ENCODE measurements at regions not wholly inside any gene's neighbourhood (a gene's known extent, or its start where the extent isn't known, plus 50 kb on each side); places are given as distances from the start of the nearest gene placed in this dataset.

DNA sequence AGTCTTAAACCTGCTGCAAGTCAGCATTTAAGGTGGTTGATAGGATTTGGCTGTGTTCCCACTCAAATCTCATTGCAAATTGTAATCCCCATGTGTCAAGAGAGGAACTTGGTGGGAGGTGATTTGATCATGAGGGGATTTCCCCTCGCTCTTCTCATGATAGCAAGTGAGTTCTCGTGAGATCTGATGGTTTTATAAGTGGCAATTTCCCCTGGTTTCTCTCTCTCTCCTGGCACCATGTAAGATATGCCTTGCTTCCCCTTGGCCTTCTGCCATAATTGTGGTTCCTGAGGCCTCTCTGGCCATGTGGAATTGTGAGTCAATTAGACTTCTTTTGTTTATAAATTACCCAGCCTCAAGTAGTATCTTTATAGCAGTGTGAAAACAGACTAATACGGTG, 84.3 kb upstream of the SMC2 start:
- no peaks in the 10 kb centered on the region for H3K36me3 Mint-ChIP-seq (ENCODE audit: unreplicated experiment)
- no peak for DNase-seq (ENCODE audit: extremely low spot score, unreplicated experiment)
- H3K27me3 Mint-ChIP-seq (ENCODE audit: unreplicated experiment) = no peaks in the 10 kb centered on the region
- no peak overlapping the region for H3K4me3 Mint-ChIP-seq (ENCODE audit: unreplicated experiment)
- no peak overlapping the region for H3K27ac Mint-ChIP-seq (ENCODE audit: unreplicated experiment)
- H3K9me3 Mint-ChIP-seq (ENCODE audit: unreplicated experiment) = no peaks in the 10 kb centered on the region
- no peaks in the 10 kb centered on the region for H3K4me1 Mint-ChIP-seq (ENCODE audit: unreplicated experiment)
- TF ChIP-seq, protein P1, sequence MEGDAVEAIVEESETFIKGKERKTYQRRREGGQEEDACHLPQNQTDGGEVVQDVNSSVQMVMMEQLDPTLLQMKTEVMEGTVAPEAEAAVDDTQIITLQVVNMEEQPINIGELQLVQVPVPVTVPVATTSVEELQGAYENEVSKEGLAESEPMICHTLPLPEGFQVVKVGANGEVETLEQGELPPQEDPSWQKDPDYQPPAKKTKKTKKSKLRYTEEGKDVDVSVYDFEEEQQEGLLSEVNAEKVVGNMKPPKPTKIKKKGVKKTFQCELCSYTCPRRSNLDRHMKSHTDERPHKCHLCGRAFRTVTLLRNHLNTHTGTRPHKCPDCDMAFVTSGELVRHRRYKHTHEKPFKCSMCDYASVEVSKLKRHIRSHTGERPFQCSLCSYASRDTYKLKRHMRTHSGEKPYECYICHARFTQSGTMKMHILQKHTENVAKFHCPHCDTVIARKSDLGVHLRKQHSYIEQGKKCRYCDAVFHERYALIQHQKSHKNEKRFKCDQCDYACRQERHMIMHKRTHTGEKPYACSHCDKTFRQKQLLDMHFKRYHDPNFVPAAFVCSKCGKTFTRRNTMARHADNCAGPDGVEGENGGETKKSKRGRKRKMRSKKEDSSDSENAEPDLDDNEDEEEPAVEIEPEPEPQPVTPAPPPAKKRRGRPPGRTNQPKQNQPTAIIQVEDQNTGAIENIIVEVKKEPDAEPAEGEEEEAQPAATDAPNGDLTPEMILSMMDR (IDR thresholded peaks at IDR 0.05) = no peak

DNA sequence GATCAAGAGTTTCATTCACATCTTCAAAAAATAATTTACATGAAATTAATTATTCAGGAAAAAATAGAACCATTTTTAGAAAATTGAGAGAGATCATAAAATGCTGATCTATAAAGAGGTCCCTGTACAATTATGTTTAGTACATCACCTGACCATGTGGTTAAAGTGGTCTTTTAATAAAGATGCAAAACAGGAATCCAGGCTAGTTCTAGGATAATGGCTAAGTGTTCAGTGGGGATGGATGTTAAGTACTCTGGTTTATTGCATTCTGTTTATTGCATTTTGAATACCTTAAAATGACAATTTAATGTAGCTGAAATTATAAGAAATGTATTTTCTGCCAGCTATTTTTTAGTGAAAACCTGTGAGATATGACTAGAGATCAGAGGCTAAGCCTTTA, 72.0 kb upstream of the SMC2 start:
- no peaks in the 10 kb centered on the region for H3K4me1 Mint-ChIP-seq (ENCODE audit: unreplicated experiment)
- DNase-seq (ENCODE audit: extremely low spot score, unreplicated experiment) = no peak
- no peak overlapping the region for H3K27ac Mint-ChIP-seq (ENCODE audit: unreplicated experiment)
- no peaks in the 10 kb centered on the region for H3K36me3 Mint-ChIP-seq (ENCODE audit: unreplicated experiment)
- no peak overlapping the region for H3K4me3 Mint-ChIP-seq (ENCODE audit: unreplicated experiment)
- TF ChIP-seq, protein P1 (IDR thresholded peaks at IDR 0.05) = no peak
- H3K27me3 Mint-ChIP-seq (ENCODE audit: unreplicated experiment) = no peaks in the 10 kb centered on the region
- H3K9me3 Mint-ChIP-seq (ENCODE audit: unreplicated experiment) = no peaks in the 10 kb centered on the region

DNA sequence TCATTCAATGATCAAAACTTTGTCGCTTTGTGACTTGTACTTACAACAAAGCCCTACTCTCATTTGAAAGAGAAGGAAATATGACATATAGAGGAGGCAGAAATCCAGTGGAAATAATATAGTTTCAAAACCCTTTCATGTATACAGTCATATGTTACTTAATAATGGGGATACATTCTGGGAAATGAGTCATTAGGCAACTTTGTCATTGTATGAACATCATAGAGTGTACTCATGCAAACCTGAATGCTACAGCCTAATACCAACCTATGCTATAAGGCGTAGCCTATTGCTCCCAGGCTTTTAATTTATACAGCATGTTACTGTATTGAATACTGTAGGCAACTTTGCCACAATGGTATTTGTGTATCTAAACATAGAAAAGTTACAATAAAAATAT, 69.0 kb upstream of the SMC2 start:
- H3K4me1 Mint-ChIP-seq (ENCODE audit: unreplicated experiment) = no peaks in the 10 kb centered on the region
- TF ChIP-seq, protein P1 (IDR thresholded peaks at IDR 0.05) = no peak
- no peak overlapping the region for H3K4me3 Mint-ChIP-seq (ENCODE audit: unreplicated experiment)

DNA sequence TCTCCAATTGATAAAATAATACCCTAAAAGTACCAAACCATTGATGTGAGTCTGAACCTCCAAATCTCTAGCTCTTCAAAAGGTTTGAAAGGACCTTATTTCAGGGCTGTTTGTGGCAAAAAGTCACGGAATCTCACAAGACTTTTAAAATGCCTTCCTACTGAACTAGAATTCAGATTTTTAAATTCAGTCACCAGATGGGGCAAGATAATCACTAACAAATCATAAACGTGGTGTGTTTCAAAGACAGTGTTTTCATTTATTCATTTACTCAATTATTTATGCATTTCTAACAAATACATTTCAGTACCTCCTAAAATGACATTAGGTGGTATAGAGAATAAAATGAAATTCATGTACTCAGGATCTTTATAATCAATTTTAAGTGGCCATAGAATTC, 68.2 kb upstream of the SMC2 start:
- no peak for DNase-seq (ENCODE audit: extremely low spot score, unreplicated experiment)
- Mint-ChIP-seq H3K27ac (ENCODE audit: unreplicated experiment) (no peak overlapping the region), H3K36me3 (ENCODE audit: unreplicated experiment) (no peaks in the 10 kb centered on the region), H3K27me3 (ENCODE audit: unreplicated experiment) (peaks cover 2% of the 10 kb centered on the region), H3K4me1 (ENCODE audit: unreplicated experiment) (no peaks in the 10 kb centered on the region), H3K9me3 (ENCODE audit: unreplicated experiment) (no peaks in the 10 kb centered on the region), H3K4me3 (ENCODE audit: unreplicated experiment) (no peak overlapping the region)
- TF ChIP-seq, protein P1 (IDR thresholded peaks at IDR 0.05) = no peak

More for the DNA sequence above, 69.0 kb upstream of the SMC2 start:
- H3K9me3 Mint-ChIP-seq (ENCODE audit: unreplicated experiment) = no peaks in the 10 kb centered on the region
- no peaks in the 10 kb centered on the region for H3K36me3 Mint-ChIP-seq (ENCODE audit: unreplicated experiment)
- peaks cover 2% of the 10 kb centered on the region for H3K27me3 Mint-ChIP-seq (ENCODE audit: unreplicated experiment)
- no peak overlapping the region for H3K27ac Mint-ChIP-seq (ENCODE audit: unreplicated experiment)
- DNase-seq (ENCODE audit: extremely low spot score, unreplicated experiment) = no peak

DNA sequence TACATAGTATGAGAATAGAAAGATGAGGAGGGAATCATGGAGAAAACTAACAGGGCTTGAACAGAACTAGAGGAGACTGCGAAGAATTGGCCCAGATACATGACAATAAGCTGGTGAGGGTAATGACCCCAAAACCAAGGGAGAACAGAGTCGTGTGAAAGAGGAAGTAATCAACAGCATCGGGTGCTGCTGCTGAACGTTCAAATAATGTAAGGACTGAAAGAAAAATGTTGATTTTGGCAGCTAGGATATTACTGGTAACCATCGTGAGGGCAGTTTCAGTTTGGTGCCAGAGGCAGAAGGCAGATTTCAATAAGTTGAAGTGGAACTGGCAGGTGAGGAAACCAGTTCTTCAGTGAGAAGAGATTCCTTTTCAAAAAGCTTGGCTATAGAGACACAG, 66.8 kb upstream of the SMC2 start:
- no peak overlapping the region for H3K4me3 Mint-ChIP-seq (ENCODE audit: unreplicated experiment)

More for the DNA sequence above, 66.8 kb upstream of the SMC2 start:
- Mint-ChIP-seq H3K27me3 (ENCODE audit: unreplicated experiment) (peaks cover 2% of the 10 kb centered on the region), H3K9me3 (ENCODE audit: unreplicated experiment) (no peaks in the 10 kb centered on the region), H3K36me3 (ENCODE audit: unreplicated experiment) (no peaks in the 10 kb centered on the region), H3K27ac (ENCODE audit: unreplicated experiment) (no peak overlapping the region), H3K4me1 (ENCODE audit: unreplicated experiment) (no peaks in the 10 kb centered on the region)
- TF ChIP-seq, protein P1 (IDR thresholded peaks at IDR 0.05) = no peak
- DNase-seq (ENCODE audit: extremely low spot score, unreplicated experiment) = no peak
